ENCODE measurements at regions not wholly inside any gene's neighbourhood (a gene's known extent, or its start where the extent isn't known, plus 50 kb on each side); places are given as distances from the start of the nearest gene placed in this dataset.
A peak's percentile ranks its signal among the peaks of the same experiment; 100 is the strongest.

DNA sequence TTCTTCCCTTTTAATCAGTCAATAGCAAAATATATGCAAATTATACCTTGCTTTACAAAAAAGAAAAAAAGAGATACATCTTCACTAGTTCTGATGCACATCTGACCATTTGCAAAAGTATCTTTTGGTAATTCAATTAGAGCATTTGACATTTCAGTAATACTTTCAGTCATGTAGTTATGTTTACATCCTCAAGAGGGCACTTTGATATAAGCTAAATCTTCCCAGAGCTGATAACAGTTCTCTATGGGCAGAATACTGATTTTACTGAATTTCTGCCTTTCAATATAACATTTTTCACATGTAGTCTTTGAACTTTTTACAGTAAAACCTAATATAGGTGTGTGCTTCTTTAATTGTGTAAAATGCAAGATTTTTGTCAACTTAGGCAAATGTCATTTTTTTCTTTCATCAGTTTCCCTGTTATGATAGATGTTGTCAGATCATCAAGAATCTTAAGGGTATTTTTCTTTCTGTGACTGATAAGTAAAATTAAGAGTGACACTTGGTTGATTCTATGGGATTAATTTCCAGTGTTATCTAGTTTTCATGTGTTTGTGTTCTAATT, 703.5 kb upstream of the SEMA3D start:
- no peaks in the 10 kb centered on the region for H3K4me1 ChIP-seq (ENCODE audit: control insufficient read depth in 2 of 2, insufficient read depth in 2 of 2, low read length in 2 of 2)
- H3K27ac ChIP-seq (ENCODE audit: low read length in 2 of 2), result no peak overlapping the region
- H2AFZ ChIP-seq (ENCODE audit: insufficient read depth, low read depth, low read length, poor library complexity, severe bottlenecking), result no peak overlapping the region
- TF ChIP-seq, protein P1, sequence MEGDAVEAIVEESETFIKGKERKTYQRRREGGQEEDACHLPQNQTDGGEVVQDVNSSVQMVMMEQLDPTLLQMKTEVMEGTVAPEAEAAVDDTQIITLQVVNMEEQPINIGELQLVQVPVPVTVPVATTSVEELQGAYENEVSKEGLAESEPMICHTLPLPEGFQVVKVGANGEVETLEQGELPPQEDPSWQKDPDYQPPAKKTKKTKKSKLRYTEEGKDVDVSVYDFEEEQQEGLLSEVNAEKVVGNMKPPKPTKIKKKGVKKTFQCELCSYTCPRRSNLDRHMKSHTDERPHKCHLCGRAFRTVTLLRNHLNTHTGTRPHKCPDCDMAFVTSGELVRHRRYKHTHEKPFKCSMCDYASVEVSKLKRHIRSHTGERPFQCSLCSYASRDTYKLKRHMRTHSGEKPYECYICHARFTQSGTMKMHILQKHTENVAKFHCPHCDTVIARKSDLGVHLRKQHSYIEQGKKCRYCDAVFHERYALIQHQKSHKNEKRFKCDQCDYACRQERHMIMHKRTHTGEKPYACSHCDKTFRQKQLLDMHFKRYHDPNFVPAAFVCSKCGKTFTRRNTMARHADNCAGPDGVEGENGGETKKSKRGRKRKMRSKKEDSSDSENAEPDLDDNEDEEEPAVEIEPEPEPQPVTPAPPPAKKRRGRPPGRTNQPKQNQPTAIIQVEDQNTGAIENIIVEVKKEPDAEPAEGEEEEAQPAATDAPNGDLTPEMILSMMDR (IDR thresholded peaks at IDR 0.05), result peak; percentile 42
- no peak for TF ChIP-seq EZH2 (IDR thresholded peaks at IDR 0.05; ENCODE audit: borderline replicate concordance, insufficient read depth, low read depth, low read length, poor library complexity, severe bottlenecking)
- no peaks in the 10 kb centered on the region for H3K79me2 ChIP-seq (ENCODE audit: control insufficient read depth, insufficient read depth, low read length)
- no peak overlapping the region for H3K9ac ChIP-seq (ENCODE audit: low read length)
- no peaks in the 10 kb centered on the region for H3K36me3 ChIP-seq (replicated peaks in 1 of 2; ENCODE audit: control extremely low read depth in 1 of 2, control insufficient read depth in 1 of 2, extremely low read depth in 1 of 2, insufficient read depth in 2 of 2, low read length in 1 of 2)
- no peaks in the 10 kb centered on the region for H3K9me3 Mint-ChIP-seq (ENCODE audit: insufficient read depth)
- no peaks in the 10 kb centered on the region for H3K27me3 ChIP-seq (replicated peaks in 1 of 4; ENCODE audit: control extremely low read depth in 1 of 4, control insufficient read depth in 3 of 4, insufficient read depth in 4 of 4, low read length in 3 of 4)
- no peaks in the 10 kb centered on the region for H3K9me3 ChIP-seq (ENCODE audit: control extremely low read depth in 1 of 3, control insufficient read depth in 2 of 3, insufficient read depth in 1 of 3, low read length in 2 of 3)
- H3K27ac Mint-ChIP-seq, result no peak overlapping the region
- no peak overlapping the region for H3K4me2 ChIP-seq (replicated peaks; ENCODE audit: low read depth, low read length, poor library complexity, severe bottlenecking)
- POLR2A ChIA-PET, result no interaction called here
- no peaks in the 10 kb centered on the region for H3K27me3 Mint-ChIP-seq
- H3K4me3 ChIP-seq (ENCODE audit: control extremely low read depth in 1 of 5, extremely low read depth in 1 of 5, insufficient read depth in 1 of 5, low read depth in 2 of 5, low read length in 4 of 5), result no peak overlapping the region
- DNase-seq, result peak; percentile 6
- H3K4me1 Mint-ChIP-seq, result no peaks in the 10 kb centered on the region
- H3K4me3 Mint-ChIP-seq, result no peak overlapping the region
- ATAC-seq (ENCODE audit: low read depth), result no peak
- no peaks in the 10 kb centered on the region for H4K20me1 ChIP-seq (ENCODE audit: control insufficient read depth, insufficient read depth, low read length, poor library complexity, severe bottlenecking)
- intact Hi-C loops (cut with micrococcal nuclease), result no loop called here
- CTCF ChIA-PET, result interaction anchor here (1.2 to 1.4 kb wide), 2 partner anchors 579 to 1525 kb away, joined by 3 to 4 read pairs; no protein-coding TSS in a partner anchor

DNA sequence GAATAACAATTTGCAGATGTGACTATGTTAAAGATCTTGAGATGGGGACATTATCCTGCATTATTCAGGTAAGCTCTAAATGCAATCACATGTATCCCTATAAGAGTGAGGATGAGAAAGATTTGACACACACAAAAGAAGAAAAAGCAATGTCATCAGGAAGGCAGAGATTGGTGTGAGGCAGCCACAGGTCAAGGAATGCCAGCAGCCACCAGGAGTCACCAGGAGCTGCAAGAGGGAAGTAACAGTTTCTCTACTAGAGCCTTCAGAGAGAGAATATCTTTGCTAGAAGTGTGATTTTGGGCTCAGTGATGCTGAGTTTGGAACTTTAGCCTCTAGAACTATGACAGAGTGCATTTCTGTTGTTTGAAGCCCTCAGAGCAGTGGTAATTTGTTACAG, 700.3 kb upstream of the SEMA3D start:
- Histone ChIP-seq H3K9ac (ENCODE audit: low read length) (no peak overlapping the region), H3K27me3 (replicated peaks in 1 of 4; ENCODE audit: control extremely low read depth in 1 of 4, control insufficient read depth in 3 of 4, insufficient read depth in 4 of 4, low read length in 3 of 4) (no peaks in the 10 kb centered on the region), H3K36me3 (replicated peaks in 1 of 2; ENCODE audit: control extremely low read depth in 1 of 2, control insufficient read depth in 1 of 2, extremely low read depth in 1 of 2, insufficient read depth in 2 of 2, low read length in 1 of 2) (no peaks in the 10 kb centered on the region), H3K4me1 (ENCODE audit: control insufficient read depth in 2 of 2, insufficient read depth in 2 of 2, low read length in 2 of 2) (no peaks in the 10 kb centered on the region), H3K4me3 (ENCODE audit: control extremely low read depth in 1 of 5, extremely low read depth in 1 of 5, insufficient read depth in 1 of 5, low read depth in 2 of 5, low read length in 4 of 5) (no peak overlapping the region), H2AFZ (ENCODE audit: insufficient read depth, low read depth, low read length, poor library complexity, severe bottlenecking) (no peak overlapping the region), H3K27ac (ENCODE audit: low read length in 2 of 2) (no peak overlapping the region), H3K9me3 (ENCODE audit: control extremely low read depth in 1 of 3, control insufficient read depth in 2 of 3, insufficient read depth in 1 of 3, low read length in 2 of 3) (no peaks in the 10 kb centered on the region), H4K20me1 (ENCODE audit: control insufficient read depth, insufficient read depth, low read length, poor library complexity, severe bottlenecking) (no peaks in the 10 kb centered on the region), H3K4me2 (replicated peaks; ENCODE audit: low read depth, low read length, poor library complexity, severe bottlenecking) (no peak overlapping the region), H3K79me2 (ENCODE audit: control insufficient read depth, insufficient read depth, low read length) (no peaks in the 10 kb centered on the region)
- ChIA-PET POLR2A (no interaction called here), CTCF (no interaction called here)
- Mint-ChIP-seq H3K4me1 (no peaks in the 10 kb centered on the region), H3K27me3 (no peaks in the 10 kb centered on the region), H3K9me3 (ENCODE audit: insufficient read depth) (no peaks in the 10 kb centered on the region), H3K4me3 (no peak overlapping the region), H3K27ac (no peak overlapping the region)
- ATAC-seq (ENCODE audit: low read depth), result no peak
- TF ChIP-seq EZH2 (IDR thresholded peaks at IDR 0.05; ENCODE audit: borderline replicate concordance, insufficient read depth, low read depth, low read length, poor library complexity, severe bottlenecking), result no peak
- TF ChIP-seq, protein P1 (IDR thresholded peaks at IDR 0.05), result no peak
- DNase-seq, result no peak
- intact Hi-C loops (cut with micrococcal nuclease), result no loop called here
